H1 (cell line): ENCODE measurements at regions not wholly inside any gene's neighbourhood (a gene's known extent, or its start where the extent isn't known, plus 50 kb on each side); places are given as distances from the start of the nearest gene placed in this dataset.

Experiments used
- CTCF ChIA-PET: fragments of 300-600 bp; sonication (Branson Sonifier 250); formaldehyde crosslinking; loops from one replicate; lab custom pipeline; 2021; ENCODE audit not compliant: partially characterized antibody; lab: Charles Lee
- POLR2A ChIA-PET: fragments of 300-600 bp; sonication (Branson Sonifier 250); formaldehyde crosslinking; loops from one replicate; lab custom pipeline; 2021; ENCODE audit warnings: inconsistent platforms; ENCODE audit not compliant: partially characterized antibody; lab: Charles Lee
- DNase-seq, 2 experiments: peaks; one replicate each; pipeline versions ENCODE4 v3.0.0 to v3.0.0-alpha.2; 2010 to 2022; ENCODE audit warnings: low spot score in 2 of 2, low read depth in 1 of 2, mixed read lengths in 1 of 2
- FAIRE-seq: peaks from 2 replicates; lab custom pipeline; 2011; peaks lifted over from hg19 to GRCh38; lab: Jason Lieb, UNC
- H2AFZ ChIP-seq: 2 replicates; pipeline ENCODE4 v1.8.1; 2012; ENCODE audit warnings: low read length, inconsistent platforms
- H2AK5ac ChIP-seq: 2 replicates; pipeline ENCODE4 v1.6.1; 2013; ENCODE audit warnings: low read depth, low read length
- H2BK120ac ChIP-seq: replicated peaks from 2 replicates; pipeline ENCODE3; 2013; ENCODE audit warnings: low read depth, low read length, inconsistent platforms
- H2BK12ac ChIP-seq: 2 replicates; pipeline ENCODE4 v1.6.1; 2013; ENCODE audit warnings: low read depth, low read length
- H2BK15ac ChIP-seq: 2 replicates; pipeline ENCODE4 v1.6.1; 2013; ENCODE audit warnings: low read length
- H2BK20ac ChIP-seq: 2 replicates; pipeline ENCODE4 v1.6.1; 2013; ENCODE audit warnings: low read length
- H2BK5ac ChIP-seq: 2 replicates; pipeline ENCODE4 v1.6.1; 2013; ENCODE audit warnings: low read depth, low read length
- H3K14ac ChIP-seq: 2 replicates; pipeline ENCODE4 v1.6.1; 2013; ENCODE audit warnings: inconsistent platforms; ENCODE audit not compliant: insufficient read length
- H3K18ac ChIP-seq: 2 replicates; pipeline ENCODE4 v1.6.1; 2013; ENCODE audit warnings: low read length; ENCODE audit errors: extremely low read depth
- H3K23ac ChIP-seq: 2 replicates; pipeline ENCODE4 v1.6.1; 2013; ENCODE audit warnings: inconsistent platforms; ENCODE audit not compliant: insufficient read length
- H3K23me2 ChIP-seq: 2 replicates; pipeline ENCODE4 v1.6.1; 2013; ENCODE audit warnings: low read depth, low read length
- H3K27ac ChIP-seq: 2 replicates; pipeline ENCODE4 v1.6.1; 2011; ENCODE audit warnings: low read depth, low read length, inconsistent platforms
- H3K27me3 ChIP-seq, 4 experiments: replicated peaks in 1 of 4; 1 replicate in 1 of 4; 2 replicates in 3 of 4; pipeline versions ENCODE4 v1.6.1 to v1.8.1; 2011 to 2013; ENCODE audit warnings: low read length in 3 of 4, mild to moderate bottlenecking in 3 of 4, inconsistent platforms in 2 of 4, mixed read lengths in 2 of 4, moderate library complexity in 1 of 4; ENCODE audit not compliant: control insufficient read depth in 3 of 4, insufficient read depth in 3 of 4; ENCODE audit errors: extremely low read depth in 1 of 4
- H3K36me3 ChIP-seq, 4 experiments: 2 replicates each; pipeline versions ENCODE4 v1.6.1 to v1.8.1; 2011 to 2013; ENCODE audit warnings: mild to moderate bottlenecking in 4 of 4, low read length in 3 of 4, moderate library complexity in 2 of 4, control low read depth in 1 of 4, inconsistent platforms in 1 of 4; ENCODE audit not compliant: insufficient read depth in 4 of 4, control insufficient read depth in 2 of 4
- H3K4ac ChIP-seq: replicated peaks from 2 replicates; pipeline ENCODE3; 2013; ENCODE audit warnings: low read length, low read depth, mixed read lengths, inconsistent platforms; ENCODE audit not compliant: insufficient read length
- H3K4me1 ChIP-seq, 4 experiments: replicated peaks in 1 of 4; 1 replicate in 1 of 4; 2 replicates in 3 of 4; pipeline versions ENCODE4 v1.6.1 to v1.8.1; 2011 to 2013; ENCODE audit warnings: low read length in 3 of 4, inconsistent platforms in 2 of 4, mixed read lengths in 1 of 4; ENCODE audit not compliant: insufficient read depth in 4 of 4, control insufficient read depth in 3 of 4
- H3K4me2 ChIP-seq, 2 experiments: 2 replicates each; pipeline versions ENCODE4 v1.6.1 to v1.8.1; 2011 to 2013; ENCODE audit warnings: low read depth in 2 of 2, low read length in 2 of 2, control low read depth in 1 of 2, inconsistent platforms in 1 of 2, mild to moderate bottlenecking in 1 of 2; ENCODE audit not compliant: insufficient read depth in 1 of 2
- H3K4me3 ChIP-seq, 4 experiments: fragments of 200-600, 300-600 bp in 1 of 4; sonication (generic), shearing (Covaris generic), sonication (Bioruptor Twin) in 1 of 4; 2 replicates each; pipeline versions ENCODE4 v1.5.1 to v1.8.1; 2011 to 2016; ENCODE audit warnings: low read length in 4 of 4, low read depth in 3 of 4, control low read depth in 2 of 4, inconsistent platforms in 2 of 4, mild to moderate bottlenecking in 2 of 4, mixed read lengths in 1 of 4, moderate library complexity in 1 of 4; ENCODE audit not compliant: insufficient read depth in 2 of 4; ENCODE audit errors: extremely low read depth in 1 of 4
- H3K56ac ChIP-seq: replicated peaks from 2 replicates; pipeline ENCODE3; 2013; ENCODE audit warnings: low read depth, mild to moderate bottlenecking, mixed read lengths, low read length, inconsistent platforms; ENCODE audit not compliant: insufficient read length
- H3K79me1 ChIP-seq: 2 replicates; pipeline ENCODE4 v1.6.1; 2013; ENCODE audit warnings: low read depth, low read length, control low read depth
- H3K79me2 ChIP-seq, 2 experiments: 2 replicates each; pipeline versions ENCODE4 v1.6.1 to v1.8.1; 2012 to 2013; ENCODE audit warnings: low read length in 2 of 2, mild to moderate bottlenecking in 2 of 2, inconsistent platforms in 1 of 2; ENCODE audit not compliant: insufficient read depth in 2 of 2, control insufficient read depth in 1 of 2
- H3K9ac ChIP-seq, 4 experiments: replicated peaks in 1 of 4; 1 replicate in 1 of 4; 2 replicates in 3 of 4; pipeline versions ENCODE4 v1.6.1 to v1.8.1; 2011 to 2013; ENCODE audit warnings: low read depth in 3 of 4, low read length in 3 of 4, control low read depth in 2 of 4, mild to moderate bottlenecking in 2 of 4, moderate library complexity in 2 of 4, inconsistent platforms in 1 of 4; ENCODE audit errors: extremely low read depth in 1 of 4
- H3K9me3 ChIP-seq, 2 experiments: 2 replicates each; pipeline versions ENCODE4 v1.6.1 to v1.8.1; 2012 to 2013; ENCODE audit warnings: mild to moderate bottlenecking in 2 of 2, moderate library complexity in 2 of 2, control low read depth in 1 of 2, inconsistent platforms in 1 of 2, low read depth in 1 of 2, low read length in 1 of 2, mixed read lengths in 1 of 2; ENCODE audit not compliant: insufficient read depth in 2 of 2
- H4K20me1 ChIP-seq, 2 experiments: replicated peaks in 1 of 2; 2 replicates each; pipeline versions ENCODE3 to v1.8.1; 2011 to 2013; ENCODE audit warnings: inconsistent platforms in 2 of 2, low read length in 2 of 2, mild to moderate bottlenecking in 1 of 2; ENCODE audit not compliant: insufficient read depth in 2 of 2, control insufficient read depth in 1 of 2
- H4K5ac ChIP-seq: 2 replicates; pipeline ENCODE4 v1.6.1; 2013; ENCODE audit warnings: low read length, low read depth, mixed read lengths, inconsistent platforms; ENCODE audit not compliant: insufficient read length
- H4K8ac ChIP-seq: 2 replicates; pipeline ENCODE4 v1.8.0; 2013; ENCODE audit warnings: mild to moderate bottlenecking, moderate library complexity, low read length, inconsistent platforms; ENCODE audit not compliant: insufficient read depth; ENCODE audit errors: extremely low read depth
- H4K91ac ChIP-seq: replicated peaks from 2 replicates; pipeline ENCODE3; 2013; ENCODE audit warnings: low read length, mixed read lengths, inconsistent platforms; ENCODE audit not compliant: insufficient read length
- BACH1 ChIP-seq: IDR thresholded peaks from 2 replicates; pipeline ENCODE4 v1.6.1; 2012; ENCODE audit warnings: low read length, improper control_type of control experiment
- CEBPB ChIP-seq: IDR thresholded peaks from 2 replicates; pipeline ENCODE4 v1.6.1; 2012; ENCODE audit warnings: low read depth, low read length
- CREB1 ChIP-seq: IDR thresholded peaks from 2 replicates; pipeline ENCODE4 v1.6.1; 2012; ENCODE audit warnings: inconsistent platforms
- E2F6 ChIP-seq: IDR thresholded peaks from 2 replicates; pipeline ENCODE4 v1.6.1; 2012; ENCODE audit warnings: inconsistent platforms
- GABPA ChIP-seq: IDR thresholded peaks from 2 replicates; pipeline ENCODE4 v1.6.1; 2011; ENCODE audit warnings: mild to moderate bottlenecking, low read length, moderate library complexity, borderline replicate concordance; ENCODE audit not compliant: insufficient read depth
- NANOG ChIP-seq: IDR thresholded peaks from 2 replicates; pipeline ENCODE4 v1.6.1; 2011; ENCODE audit warnings: low read length, low read depth, mild to moderate bottlenecking, inconsistent platforms; ENCODE audit not compliant: insufficient read depth, poor library complexity, severe bottlenecking
- RNF2 ChIP-seq: fragments of 200-900, 300-1000 bp; sonication (generic); IDR thresholded peaks from 2 replicates; pipeline ENCODE4 v1.7.1; 2016; ENCODE audit warnings: borderline replicate concordance, low read depth, mild to moderate bottlenecking, antibody characterized with exemption, low read length; ENCODE audit not compliant: poor library complexity, severe bottlenecking; ENCODE audit errors: missing control alignments
- SAP30 ChIP-seq: fragments of 300-600 bp; sonication (generic); IDR thresholded peaks from 2 replicates; pipeline ENCODE4 v1.7.1; 2012; ENCODE audit warnings: low read length, moderate library complexity, mild to moderate bottlenecking, inconsistent platforms; ENCODE audit not compliant: insufficient read depth, insufficient replicate concordance
- WGBS, 2 experiments: shearing (Covaris generic) in 1 of 2; methylation state at CpG; one replicate each; pipeline versions ENCODE4 v1.1.6 to v1.1.7; 2013 to 2015; ENCODE audit warnings: low lambda C conversion rate in 2 of 2, mixed read lengths in 2 of 2, inconsistent platforms in 1 of 2, low coverage in 1 of 2, missing lambda C conversion rate in 1 of 2; ENCODE audit not compliant: insufficient replicate concordance in 2 of 2, insufficient coverage in 1 of 2, insufficient read length in 1 of 2; ENCODE audit errors: extremely low coverage in 1 of 2, missing lambda C conversion rate in 1 of 2; 5-methylcytosine and 5-hydroxymethylcytosine counted together
- TF ChIP-seq, protein P1 (sequence below), 3 experiments: IDR thresholded peaks; 1 replicate in 2 of 3; 2 replicates in 1 of 3; pipeline versions ENCODE4 v1.5.1 to v1.6.1; 2011; ENCODE audit warnings: low read length in 3 of 3, mild to moderate bottlenecking in 3 of 3, inconsistent platforms in 2 of 3, low read depth in 1 of 3, moderate library complexity in 1 of 3; ENCODE audit not compliant: insufficient read depth in 1 of 3; ENCODE audit errors: control extremely low read depth in 1 of 3

DNA sequence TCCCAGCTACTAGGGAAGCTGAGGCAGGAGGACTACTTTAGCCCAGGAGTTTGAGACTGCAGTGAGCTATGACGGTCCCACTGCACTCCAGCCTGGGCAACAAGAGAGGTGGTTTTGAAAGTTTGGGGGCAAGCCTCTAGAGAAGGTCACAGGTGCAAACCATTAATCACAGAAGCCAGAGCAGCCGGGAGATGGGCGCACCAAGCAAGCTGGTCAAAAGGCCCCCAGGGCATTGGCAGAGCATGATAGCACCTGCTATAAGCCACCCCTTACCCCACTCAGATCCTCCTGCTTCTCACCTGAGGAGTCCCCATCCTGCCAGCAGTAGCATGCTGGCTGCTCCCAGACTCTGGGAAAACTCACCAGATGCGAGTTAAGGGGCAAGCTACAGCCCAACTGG lies 116.1 kb upstream of the RAB12 start:
- H3K4me2 ChIP-seq = no peak overlapping the region
- no peaks in the 10 kb centered on the region for H3K79me1 ChIP-seq
- DNase-seq (no peak), FAIRE-seq (no peak)
- H3K4me3 ChIP-seq = no peak overlapping the region
- no peaks in the 10 kb centered on the region; a peak in 1 of 4 replicates for H3K9me3 ChIP-seq
- H3K56ac ChIP-seq = no peak overlapping the region
- no peak overlapping the region for H4K8ac ChIP-seq
- H3K27ac ChIP-seq = no peak overlapping the region
- H4K5ac ChIP-seq = no peak overlapping the region
- H2AK5ac ChIP-seq = no peak overlapping the region
- H2BK20ac ChIP-seq = no peak overlapping the region
- no peak overlapping the region for H2BK12ac ChIP-seq
- H3K36me3 ChIP-seq = no peaks in the 10 kb centered on the region
- POLR2A ChIA-PET = interaction anchor here (0.8 kb wide), 1 partner anchor 11 kb away, joined by 3 read pairs; no protein-coding TSS in a partner anchor
- no peak overlapping the region for H2AFZ ChIP-seq
- H3K14ac ChIP-seq = no peak overlapping the region
- no peaks in the 10 kb centered on the region for H4K20me1 ChIP-seq
- H3K23ac ChIP-seq = no peak overlapping the region
- TF ChIP-seq E2F6 (no peak), GABPA (no peak), RNF2 (no peak), CREB1 (no peak), SAP30 (no peak), CEBPB (no peak), BACH1 (no peak), NANOG (no peak)
- TF ChIP-seq, protein P1, sequence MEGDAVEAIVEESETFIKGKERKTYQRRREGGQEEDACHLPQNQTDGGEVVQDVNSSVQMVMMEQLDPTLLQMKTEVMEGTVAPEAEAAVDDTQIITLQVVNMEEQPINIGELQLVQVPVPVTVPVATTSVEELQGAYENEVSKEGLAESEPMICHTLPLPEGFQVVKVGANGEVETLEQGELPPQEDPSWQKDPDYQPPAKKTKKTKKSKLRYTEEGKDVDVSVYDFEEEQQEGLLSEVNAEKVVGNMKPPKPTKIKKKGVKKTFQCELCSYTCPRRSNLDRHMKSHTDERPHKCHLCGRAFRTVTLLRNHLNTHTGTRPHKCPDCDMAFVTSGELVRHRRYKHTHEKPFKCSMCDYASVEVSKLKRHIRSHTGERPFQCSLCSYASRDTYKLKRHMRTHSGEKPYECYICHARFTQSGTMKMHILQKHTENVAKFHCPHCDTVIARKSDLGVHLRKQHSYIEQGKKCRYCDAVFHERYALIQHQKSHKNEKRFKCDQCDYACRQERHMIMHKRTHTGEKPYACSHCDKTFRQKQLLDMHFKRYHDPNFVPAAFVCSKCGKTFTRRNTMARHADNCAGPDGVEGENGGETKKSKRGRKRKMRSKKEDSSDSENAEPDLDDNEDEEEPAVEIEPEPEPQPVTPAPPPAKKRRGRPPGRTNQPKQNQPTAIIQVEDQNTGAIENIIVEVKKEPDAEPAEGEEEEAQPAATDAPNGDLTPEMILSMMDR (IDR thresholded peaks at IDR 0.05; ENCODE audit: control extremely low read depth in 1 of 3, insufficient read depth in 1 of 3, low read depth in 1 of 3, low read length in 3 of 3) = no peak
- H3K27me3 ChIP-seq = no peaks in the 10 kb centered on the region; a peak in 1 of 7 replicates
- H3K4me1 ChIP-seq = 0 out of 7 replicates have a peak, but pooled peaks cover 0 to 3% (median 0%) of the 10 kb centered on the region in 4 experiments
- H3K23me2 ChIP-seq = no peaks in the 10 kb centered on the region
- no peak overlapping the region for H3K9ac ChIP-seq
- no peaks in the 10 kb centered on the region for H3K79me2 ChIP-seq
- H3K18ac ChIP-seq = no peak overlapping the region
- H4K91ac ChIP-seq = no peak overlapping the region
- WGBS, 2 experiments = 85% methylated on average over 4 of the region's 4 CpGs; no CpG with 5 or more reads in 1 of the 2 experiments
- no peak overlapping the region for H2BK5ac ChIP-seq
- no peak overlapping the region for H2BK15ac ChIP-seq
- H2BK120ac ChIP-seq = no peak overlapping the region
- H3K4ac ChIP-seq = no peak overlapping the region
- CTCF ChIA-PET = interaction anchor here (1.0 to 5.5 kb wide), 2 partner anchors 13 to 15 kb away, joined by 4 to 53 read pairs; no protein-coding TSS in a partner anchor
